GM23338 (cell line): ENCODE measurements at regions not wholly inside any gene's neighbourhood (a gene's known extent, or its start where the extent isn't known, plus 50 kb on each side); places are given as distances from the start of the nearest gene placed in this dataset.

Experiments used
- TF ChIP-seq, protein P1 (sequence below), 2 experiments: fragments of 200-600 bp in 1 of 2; sonication (generic) in 1 of 2; conservative IDR thresholded peaks; 2 replicates each; pipeline versions ENCODE4 v1.5.1 to v1.6.1; 2016 to 2017; ENCODE audit warnings: antibody characterized with exemption in 2 of 2, low read depth in 2 of 2, mild to moderate bottlenecking in 2 of 2, moderate library complexity in 1 of 2
- TF ChIP-seq, protein P2 (sequence below): IDR thresholded peaks from one replicate; pipeline ENCODE4 v1.6.1; 2018; ENCODE audit warnings: antibody characterized with exemption; ENCODE audit not compliant: unreplicated experiment

DNA sequence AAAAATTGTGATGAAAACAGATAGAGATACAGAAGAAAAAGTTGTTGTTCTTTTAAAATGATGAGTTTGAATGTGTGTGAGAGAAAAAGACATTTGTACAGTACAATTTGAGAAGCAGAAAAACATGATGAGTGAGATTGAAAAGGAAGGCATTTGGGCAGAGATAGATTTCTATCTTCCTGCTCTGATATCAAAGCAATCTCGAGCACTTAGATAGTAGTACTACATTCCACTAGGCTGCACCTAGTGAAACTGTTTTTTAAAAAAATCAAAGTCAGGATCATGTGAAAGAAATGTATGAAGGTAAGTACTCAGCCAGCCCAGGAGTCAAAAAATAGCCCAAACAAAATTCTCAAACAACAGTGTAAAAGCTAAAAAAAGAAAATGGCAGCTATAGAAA lies 104.1 kb upstream of the UBE2E2 start:
- TF ChIP-seq, protein P1, sequence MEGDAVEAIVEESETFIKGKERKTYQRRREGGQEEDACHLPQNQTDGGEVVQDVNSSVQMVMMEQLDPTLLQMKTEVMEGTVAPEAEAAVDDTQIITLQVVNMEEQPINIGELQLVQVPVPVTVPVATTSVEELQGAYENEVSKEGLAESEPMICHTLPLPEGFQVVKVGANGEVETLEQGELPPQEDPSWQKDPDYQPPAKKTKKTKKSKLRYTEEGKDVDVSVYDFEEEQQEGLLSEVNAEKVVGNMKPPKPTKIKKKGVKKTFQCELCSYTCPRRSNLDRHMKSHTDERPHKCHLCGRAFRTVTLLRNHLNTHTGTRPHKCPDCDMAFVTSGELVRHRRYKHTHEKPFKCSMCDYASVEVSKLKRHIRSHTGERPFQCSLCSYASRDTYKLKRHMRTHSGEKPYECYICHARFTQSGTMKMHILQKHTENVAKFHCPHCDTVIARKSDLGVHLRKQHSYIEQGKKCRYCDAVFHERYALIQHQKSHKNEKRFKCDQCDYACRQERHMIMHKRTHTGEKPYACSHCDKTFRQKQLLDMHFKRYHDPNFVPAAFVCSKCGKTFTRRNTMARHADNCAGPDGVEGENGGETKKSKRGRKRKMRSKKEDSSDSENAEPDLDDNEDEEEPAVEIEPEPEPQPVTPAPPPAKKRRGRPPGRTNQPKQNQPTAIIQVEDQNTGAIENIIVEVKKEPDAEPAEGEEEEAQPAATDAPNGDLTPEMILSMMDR (conservative IDR thresholded peaks at IDR 0.05; ENCODE audit: low read depth in 2 of 2): no peak
- TF ChIP-seq, protein P2, sequence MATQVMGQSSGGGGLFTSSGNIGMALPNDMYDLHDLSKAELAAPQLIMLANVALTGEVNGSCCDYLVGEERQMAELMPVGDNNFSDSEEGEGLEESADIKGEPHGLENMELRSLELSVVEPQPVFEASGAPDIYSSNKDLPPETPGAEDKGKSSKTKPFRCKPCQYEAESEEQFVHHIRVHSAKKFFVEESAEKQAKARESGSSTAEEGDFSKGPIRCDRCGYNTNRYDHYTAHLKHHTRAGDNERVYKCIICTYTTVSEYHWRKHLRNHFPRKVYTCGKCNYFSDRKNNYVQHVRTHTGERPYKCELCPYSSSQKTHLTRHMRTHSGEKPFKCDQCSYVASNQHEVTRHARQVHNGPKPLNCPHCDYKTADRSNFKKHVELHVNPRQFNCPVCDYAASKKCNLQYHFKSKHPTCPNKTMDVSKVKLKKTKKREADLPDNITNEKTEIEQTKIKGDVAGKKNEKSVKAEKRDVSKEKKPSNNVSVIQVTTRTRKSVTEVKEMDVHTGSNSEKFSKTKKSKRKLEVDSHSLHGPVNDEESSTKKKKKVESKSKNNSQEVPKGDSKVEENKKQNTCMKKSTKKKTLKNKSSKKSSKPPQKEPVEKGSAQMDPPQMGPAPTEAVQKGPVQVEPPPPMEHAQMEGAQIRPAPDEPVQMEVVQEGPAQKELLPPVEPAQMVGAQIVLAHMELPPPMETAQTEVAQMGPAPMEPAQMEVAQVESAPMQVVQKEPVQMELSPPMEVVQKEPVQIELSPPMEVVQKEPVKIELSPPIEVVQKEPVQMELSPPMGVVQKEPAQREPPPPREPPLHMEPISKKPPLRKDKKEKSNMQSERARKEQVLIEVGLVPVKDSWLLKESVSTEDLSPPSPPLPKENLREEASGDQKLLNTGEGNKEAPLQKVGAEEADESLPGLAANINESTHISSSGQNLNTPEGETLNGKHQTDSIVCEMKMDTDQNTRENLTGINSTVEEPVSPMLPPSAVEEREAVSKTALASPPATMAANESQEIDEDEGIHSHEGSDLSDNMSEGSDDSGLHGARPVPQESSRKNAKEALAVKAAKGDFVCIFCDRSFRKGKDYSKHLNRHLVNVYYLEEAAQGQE: no peak
